HG03064 (cell line): ENCODE measurements at regions not wholly inside any gene's neighbourhood (a gene's known extent, or its start where the extent isn't known, plus 50 kb on each side); places are given as distances from the start of the nearest gene placed in this dataset.
"Not testable (repeated sequence)": the region's sequence is repeated elsewhere in the genome, so short reads cannot be mapped to it uniquely, and the experiment has no call there.

Experiments used
- ATAC-seq: cut with Tn5 transposase; IDR thresholded peaks from one replicate; pipeline ENCODE4 v1.9.1; 2021; ENCODE audit warnings: low read depth; ENCODE audit not compliant: unreplicated experiment

DNA sequence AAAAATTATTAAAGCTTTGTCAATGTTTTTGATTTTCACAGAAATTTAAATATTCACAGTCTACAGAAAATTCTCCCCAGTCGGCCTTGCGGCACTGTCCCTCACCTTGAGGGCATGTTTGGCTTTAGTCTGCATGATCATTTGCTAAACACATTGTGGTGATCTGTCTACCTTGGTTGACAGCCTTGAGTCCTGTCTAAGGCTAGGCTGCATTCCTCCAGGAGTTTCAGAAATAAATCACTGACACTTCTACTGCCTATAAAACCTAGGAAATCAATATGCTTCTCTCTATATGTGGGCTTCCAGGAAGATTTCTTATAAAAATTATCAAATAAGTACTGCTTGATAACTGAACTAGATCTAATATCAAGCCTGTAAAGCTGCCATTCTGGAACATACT, 430.7 kb upstream of the GRM3 start:
- no peak for ATAC-seq

DNA sequence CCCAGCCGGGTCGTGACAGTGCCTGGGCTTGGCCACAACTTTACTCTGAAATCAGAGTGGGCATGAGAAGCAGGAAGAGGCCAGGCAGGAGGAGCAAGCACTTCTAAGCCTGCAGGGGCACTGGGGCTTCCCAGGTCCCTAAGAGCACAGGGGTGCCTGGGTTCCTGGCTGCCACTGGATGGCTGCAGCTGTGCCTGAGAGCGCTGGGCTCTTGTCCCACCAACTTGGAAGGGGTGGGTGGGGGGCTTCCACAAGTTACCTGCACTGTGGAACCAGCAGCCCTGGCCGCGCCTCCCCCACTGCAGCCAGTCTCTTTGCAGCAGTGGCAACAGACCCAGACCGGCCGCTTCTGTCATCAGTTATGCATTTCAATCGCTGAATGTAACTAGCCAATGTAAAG, 434.7 kb upstream of the GRM3 start:
- ATAC-seq, result no peak

DNA sequence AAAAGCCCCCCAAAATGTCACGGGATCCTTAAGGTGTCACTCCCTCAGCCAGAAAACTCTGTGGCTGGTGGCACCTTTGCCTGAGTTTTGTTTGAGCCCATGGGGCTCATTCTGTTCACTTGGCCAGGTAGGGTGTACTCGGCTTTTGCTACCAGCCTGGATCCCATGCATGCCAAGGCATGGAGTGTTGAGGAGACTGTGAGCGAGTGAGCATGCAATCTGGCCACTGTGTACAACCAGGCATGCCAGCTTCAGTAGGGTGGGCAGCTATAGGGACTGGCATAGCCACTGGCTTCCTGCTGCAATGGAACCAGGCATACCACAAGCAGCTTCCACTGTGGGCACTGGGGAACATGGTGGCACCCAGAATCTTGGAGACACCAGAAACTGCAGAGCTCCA, 436.0 kb upstream of the GRM3 start:
- no peak for ATAC-seq

DNA sequence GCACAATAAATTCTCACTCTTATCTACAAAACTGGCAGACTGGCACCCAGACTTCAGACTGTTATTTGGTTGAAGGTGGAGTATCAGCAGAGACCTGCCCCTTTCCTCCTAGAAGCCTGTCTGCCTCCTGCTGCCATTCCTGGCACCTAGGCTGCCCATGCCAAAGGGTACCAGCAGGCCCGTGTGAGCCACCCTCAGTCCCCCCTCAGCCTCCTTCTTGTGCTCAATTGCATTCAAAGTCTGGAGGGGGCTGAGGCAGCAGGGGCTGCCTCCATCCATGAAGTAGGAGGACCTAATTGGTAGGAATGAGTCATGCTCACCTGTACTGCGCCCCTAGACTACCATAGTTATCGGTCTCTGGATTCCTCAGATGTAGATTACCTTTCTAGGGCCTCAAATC, 440.9 kb upstream of the GRM3 start:
- no peak for ATAC-seq

DNA sequence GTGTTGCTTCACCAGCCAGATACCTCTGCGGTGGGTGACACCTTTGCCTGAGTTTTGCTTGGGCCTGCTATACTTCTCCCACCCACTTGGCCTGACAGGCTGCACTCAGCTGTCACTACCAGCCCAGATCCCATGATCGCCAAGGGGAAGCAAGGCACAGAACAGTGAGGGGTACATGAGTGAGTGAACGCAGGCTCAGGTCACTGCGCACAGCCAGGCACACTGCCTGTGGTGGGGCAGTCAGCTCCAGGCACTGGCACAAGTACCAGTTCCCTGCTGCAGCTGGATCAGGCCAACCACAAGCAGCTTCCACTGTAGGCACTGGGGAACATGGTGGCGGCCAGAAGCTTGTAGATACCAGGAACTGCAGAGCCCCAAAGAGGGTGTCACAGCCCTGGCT, 441.9 kb upstream of the GRM3 start:
- ATAC-seq, result no peak

DNA sequence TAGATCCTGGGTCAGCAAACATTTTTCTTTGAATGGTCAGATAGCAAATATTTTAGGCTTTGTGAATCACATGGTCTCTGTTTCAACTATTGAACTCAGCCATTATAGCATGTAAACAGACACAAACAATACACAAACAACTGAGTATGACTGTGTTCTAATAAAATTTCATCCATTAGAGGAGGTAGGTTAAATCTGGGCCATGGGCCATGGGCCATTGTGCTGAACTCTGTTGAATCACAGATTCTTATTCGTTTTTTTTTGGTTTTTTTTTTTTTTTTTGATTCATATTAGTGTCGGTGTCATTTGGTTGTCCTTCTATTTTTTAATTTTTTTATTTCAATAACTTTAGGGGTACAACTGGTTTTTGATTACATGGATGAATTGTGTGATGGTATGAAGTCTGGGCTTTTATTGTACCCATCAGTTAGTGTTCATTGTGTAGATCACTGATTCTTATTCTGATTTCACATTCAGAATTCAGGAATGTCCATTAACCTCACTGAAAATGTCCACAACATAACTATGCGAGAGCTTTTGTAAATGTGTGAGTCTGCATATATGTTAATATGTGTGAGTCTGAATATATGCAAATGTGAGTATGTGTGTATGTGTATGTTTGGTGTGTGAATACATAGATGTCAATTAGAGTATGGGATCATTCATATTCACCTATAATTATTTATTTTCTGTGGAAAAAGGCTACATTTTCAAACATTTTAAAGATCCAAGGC, 443.7 kb upstream of the GRM3 start:
- ATAC-seq, result no peak

DNA sequence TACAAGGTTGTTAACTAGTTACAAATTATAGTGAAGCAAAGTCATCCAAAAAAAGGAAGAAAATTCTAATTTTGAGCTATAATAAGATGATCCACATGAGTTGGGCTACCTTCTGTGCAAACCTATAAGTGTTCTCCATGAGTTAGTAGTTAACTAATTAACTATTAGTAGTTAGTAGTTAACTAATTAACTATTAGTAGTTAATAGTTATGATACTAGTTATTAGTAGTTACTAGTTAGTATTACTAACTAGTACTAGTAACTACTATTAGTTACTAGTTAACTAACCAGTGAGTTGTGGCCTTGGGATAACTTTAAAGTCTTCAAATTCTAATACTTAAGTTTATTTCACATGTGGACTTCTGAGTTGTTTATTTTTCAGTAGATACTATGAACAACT, 453.4 kb upstream of the GRM3 start:
- ATAC-seq, result no peak

DNA sequence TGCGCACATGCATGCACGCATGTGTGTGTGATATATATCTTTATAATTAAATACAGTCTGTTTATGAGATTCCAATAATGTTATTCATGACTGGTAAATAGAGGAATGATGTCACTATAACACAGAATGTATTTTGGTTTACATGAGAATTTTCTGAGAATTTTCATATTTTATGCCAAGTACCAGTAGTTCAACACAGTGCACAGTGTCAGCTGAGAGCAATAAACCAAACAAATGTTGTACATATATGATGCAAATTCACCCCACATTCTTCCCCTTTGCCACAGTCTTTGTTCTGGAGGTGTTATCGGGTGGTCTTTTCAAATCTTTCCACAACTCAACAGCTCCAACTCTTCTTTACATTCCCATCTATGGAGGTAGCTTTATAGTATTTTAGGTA, 462.2 kb upstream of the GRM3 start:
- no peak for ATAC-seq

DNA sequence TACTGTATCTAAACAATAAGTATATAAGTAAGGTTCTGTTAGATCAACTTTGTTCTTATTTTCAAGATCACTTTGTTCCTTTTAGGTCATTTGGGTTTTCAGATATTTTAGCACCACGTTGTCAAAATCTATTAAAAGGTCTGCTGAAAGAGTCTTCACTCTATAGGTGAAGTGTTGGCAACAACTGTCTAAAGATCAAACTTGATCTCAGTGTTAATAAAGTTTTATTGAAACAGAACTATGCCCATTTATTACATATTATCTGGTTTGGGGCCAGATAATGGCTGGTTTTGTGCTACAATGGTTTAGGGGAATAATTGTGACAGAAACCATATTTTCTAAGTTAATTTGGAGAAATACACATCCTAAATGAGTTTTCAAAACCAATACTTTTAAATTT, 478.9 kb upstream of the GRM3 start:
- no peak for ATAC-seq

DNA sequence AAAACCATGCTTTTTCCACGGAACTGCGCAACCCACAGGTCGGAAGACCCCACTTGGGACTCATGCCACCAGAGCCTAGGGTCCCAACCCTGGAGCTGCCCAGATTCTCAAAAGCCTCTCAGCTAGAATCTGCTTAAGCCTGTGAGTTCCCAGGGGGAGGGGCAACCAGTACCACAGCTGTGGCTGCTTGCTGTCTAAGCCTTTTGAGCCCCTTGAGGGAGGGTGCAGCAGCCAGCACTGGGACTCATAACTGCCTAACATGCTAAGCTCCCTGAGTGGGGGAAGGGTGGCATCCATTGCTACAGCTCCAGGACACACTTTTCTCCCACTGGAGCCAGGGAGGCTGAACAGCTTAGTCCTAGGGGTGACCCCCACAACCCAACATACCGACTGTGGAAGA, 485.6 kb upstream of the GRM3 start:
- no peak for ATAC-seq

DNA sequence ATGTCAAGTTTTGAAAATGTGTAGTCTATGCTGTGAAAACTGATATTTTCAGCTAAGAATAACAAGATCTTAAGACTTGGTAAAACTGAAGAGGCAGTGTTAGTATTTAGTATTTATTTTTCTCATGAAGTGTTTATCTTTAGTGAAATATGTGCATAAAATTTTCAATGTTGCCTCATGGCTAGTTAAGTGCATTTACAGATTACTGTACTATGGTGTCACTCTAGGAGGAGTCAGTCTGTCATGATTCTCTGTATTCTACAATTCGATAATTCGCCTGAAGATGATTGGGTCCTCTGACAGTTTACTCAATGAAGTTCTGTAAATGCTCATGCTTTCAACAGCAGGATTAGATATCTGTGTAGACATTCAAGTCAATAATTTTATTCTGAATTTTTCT, 488.1 kb upstream of the GRM3 start:
- no peak for ATAC-seq

DNA sequence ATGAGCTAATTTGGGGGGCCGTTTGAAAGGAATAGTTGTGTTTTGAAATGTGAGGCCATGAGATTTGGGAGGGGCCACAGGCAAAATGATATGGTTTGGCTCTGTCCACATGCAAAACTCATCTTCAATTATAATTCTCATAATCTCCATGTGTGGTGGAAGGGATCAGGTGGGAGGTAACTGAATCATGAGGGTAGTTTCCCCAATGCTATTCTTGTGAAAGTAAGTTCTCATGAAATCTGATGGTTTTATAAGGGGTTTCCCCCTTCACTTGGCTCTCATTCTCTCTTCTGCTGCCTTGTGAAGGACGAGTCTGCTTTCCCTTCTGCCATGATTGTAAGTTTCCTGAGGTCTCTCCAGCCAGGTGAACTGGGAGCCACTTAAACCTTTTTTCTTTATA, 490.8 kb upstream of the GRM3 start:
- no peak for ATAC-seq

DNA sequence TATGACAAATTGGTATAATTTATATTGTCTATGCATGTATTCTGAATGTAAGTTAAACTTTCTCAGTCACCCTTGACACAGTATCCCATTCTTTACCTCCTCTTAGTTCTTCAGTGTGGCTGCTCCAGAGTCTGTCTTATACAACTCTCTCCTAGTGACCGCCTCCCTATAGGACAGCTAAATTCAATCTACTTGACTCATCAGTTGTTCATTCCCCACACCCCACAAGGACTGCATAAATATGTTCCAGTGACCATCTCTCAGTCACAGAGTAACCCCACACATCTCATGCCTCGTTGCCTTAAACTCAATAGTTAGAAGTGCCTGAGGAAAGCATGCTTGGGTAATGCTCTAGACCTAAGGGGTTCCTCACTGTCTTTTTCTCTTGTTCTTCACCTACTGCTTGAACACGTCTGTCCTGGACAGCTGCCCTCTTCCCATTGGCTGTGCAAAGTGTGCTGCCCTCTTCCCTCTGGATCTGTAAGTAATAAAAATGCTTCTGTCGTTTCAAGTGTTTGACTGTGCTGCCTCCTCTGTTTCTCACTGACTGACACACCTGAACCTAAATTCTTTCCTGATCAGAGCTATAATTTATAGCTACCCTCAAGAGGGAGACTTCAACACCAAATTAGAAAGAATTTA, 494.6 kb upstream of the GRM3 start:
- no peak for ATAC-seq

DNA sequence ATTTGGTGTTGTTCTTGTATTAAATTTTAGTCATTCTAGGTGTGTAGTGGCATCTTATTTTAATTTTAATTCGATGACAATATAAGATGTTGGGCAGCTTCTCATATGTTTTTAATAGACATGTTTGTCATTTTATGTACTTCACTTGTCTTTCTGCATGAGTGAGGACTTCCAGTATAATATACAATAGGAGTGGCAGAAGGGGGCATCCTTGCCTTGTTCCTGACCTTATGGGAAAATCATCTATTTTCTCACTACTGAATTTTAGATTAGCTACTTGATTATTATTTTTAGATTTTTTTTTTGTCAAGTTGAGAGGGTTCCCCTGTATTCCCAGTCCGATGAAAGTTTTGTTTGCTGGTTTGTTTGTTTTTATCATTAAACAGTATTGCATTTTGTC, 495.2 kb upstream of the GRM3 start:
- no peak for ATAC-seq

DNA sequence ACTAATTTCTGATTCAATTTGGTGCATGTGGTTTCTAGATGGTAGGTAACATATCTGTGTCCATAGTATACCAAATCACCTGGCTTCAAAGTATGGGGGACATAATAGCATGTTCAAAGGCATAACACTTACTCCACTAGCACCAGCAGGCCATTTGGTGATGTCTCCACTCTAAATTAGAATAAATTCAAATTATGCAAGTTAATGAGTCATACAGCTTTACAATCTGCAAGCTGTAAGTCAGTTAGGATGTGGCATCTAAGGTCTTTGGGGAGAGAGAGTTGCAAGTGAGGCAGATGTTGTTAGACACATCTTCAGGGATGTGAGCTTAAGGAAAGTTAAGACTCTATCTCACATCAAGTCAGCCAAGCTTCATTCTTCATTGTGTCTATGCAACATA, 506.4 kb upstream of the GRM3 start:
- no peak for ATAC-seq

DNA sequence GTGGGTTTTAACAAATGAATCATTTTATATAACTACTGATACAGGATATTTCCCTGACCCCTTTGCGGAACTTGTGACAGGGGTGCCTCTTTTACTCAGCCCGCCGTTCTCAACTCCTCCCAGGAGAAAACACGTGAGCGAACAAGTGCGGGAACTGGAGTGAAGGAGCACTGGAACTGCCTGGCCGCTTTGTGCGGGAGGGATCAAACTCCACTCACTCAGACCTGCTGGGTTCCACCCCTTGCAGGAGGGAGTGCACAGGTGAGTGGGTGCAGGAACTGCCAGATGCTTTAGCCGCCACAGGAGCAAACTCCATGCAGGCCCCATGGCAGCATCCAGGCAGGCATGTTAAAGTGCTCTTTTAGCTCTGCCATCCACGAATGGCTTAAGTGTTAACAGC, 513.4 kb upstream of the GRM3 start:
- ATAC-seq, result no peak

DNA sequence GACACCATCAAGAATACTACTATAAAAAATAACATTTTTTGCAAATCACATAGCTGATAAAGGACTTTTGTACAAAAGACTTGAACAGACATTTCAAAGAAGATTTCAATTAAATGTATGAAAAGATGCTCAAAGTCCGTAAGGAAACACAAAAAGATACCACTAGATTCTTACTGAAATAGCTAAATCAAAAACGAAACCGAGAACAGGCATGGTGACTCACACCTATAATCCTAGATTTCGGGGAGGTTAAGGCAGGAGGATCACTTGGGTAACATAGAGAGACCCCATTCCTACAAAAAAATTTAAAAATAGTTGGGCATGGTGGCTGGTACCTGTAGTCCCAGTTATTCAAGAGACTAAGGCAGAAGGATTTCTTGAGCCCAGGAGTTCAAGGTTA, 520.2 kb upstream of the GRM3 start:
- ATAC-seq, result no peak

DNA sequence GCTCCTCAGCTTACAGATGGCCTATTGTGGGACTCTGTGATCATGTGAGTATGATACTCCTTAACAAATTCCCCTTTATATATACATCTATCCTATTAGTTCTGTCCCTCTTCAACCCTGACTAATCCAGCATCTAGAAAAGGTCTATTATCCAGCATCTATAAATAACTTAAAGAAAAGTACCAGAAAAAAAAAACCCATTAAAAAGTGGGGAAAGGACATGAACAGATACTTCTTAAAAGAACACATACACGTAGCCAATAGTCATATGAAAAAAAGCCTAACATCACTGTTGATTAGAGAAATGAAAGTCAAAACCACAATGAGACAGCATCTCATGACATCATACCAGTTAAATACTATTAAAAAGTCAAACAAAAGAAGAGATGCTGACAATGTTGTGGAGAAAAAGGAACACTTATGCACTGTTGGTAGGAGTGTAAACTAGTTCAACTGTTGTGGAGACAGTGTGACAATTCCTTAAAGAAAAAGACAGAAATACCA, 549.5 kb upstream of the GRM3 start:
- no peak for ATAC-seq

DNA sequence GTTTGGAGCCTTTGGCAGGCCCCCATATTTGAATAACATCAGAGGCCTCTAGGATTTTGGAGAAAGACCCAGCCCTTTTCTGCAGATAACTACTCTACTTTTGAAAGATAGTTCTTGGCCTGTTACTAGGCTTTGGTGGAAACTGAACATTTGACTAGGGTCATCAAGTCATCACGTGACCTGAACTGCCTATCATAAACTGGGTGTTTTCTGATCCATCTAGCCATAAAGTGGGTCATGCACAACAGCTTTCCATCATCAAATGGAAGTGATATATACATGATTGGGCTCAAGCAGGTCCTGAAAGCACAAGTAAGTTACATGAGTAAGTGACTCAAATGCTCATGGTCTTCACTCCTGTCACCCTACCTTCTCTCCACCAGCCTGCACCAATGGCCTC, 552.3 kb upstream of the GRM3 start:
- ATAC-seq, result no peak

DNA sequence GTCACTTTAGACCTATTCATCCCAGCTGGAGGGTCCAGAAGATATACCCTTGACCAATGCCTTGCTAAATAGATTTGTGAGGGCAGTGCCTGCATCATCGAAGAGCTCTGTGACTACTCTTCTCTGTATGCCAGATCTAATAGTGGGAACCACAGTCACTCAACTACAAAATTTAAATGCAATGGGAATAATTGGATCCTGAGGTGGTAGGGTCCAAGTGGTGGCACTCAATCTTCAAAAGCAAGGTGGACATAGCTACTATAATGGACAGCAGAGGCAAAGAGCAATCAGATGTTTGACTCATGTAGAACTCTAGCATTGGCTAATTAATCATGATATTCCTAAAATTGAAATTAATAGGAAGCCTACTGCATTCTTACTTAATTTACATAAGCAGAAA, 554.3 kb upstream of the GRM3 start:
- ATAC-seq, result no peak

DNA sequence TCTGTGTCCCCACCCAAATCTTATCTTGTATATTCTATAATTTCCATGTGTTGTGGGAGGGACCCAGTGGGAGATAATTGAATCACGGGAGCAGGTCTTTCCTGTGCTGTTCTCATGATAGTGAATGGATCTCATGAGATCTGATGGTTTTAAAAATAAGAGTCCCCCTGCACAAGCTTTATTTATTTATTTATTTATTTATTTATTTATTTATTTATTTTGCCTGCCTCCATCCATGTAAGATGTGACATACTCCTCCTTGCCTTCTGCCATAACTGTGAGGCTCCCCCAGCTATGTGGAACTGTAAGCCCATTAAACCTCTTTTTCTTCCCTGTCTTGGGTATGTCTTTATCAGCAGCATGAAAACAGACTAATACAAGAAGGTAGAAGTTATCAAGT, 579.1 kb upstream of the GRM3 start:
- ATAC-seq, result not testable (repeated sequence)

DNA sequence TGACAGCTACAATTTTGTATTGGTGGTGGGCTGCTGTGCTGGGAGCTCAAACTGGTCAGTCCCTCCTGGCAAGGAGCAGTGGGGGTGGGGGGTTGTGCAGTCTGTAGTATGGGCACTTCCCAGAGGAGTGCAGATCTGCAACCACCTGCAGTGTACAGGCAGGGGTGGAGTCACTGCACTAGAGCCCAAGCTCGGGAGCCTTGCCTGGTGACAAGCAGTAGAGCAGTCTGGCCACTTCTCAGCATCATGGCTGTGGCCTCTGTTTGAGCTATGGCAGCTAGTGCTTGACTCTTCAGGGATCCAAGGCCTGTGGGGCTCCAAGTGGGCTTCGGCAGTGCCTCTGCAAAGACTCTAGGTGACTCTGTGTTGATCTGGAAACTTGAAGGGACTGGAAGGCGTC, 585.1 kb upstream of the GRM3 start:
- no peak for ATAC-seq
